GM21786 (cell line): ENCODE measurements at regions not wholly inside any gene's neighbourhood (a gene's known extent, or its start where the extent isn't known, plus 50 kb on each side); places are given as distances from the start of the nearest gene placed in this dataset.
"Not testable (repeated sequence)": the region's sequence is repeated elsewhere in the genome, so short reads cannot be mapped to it uniquely, and the experiment has no call there.

Experiments
- ATAC-seq: cut with Tn5 transposase; IDR thresholded peaks from one replicate; pipeline ENCODE4 v1.9.1; 2021; ENCODE audit not compliant: unreplicated experiment

GRCh38 chr7:19377611-19378344 is 232.6 kb upstream of the FERD3L start:
- no peak for ATAC-seq

GRCh38 chr7:19376538-19376937 is 231.3 kb upstream of the FERD3L start:
- no peak for ATAC-seq

GRCh38 chr7:19375976-19376375 is 230.8 kb upstream of the FERD3L start:
- ATAC-seq: no peak

- ATAC-seq: no peak
Measured at GRCh38 chr7:19373334-19373733, 228.1 kb upstream of the FERD3L start.

- ATAC-seq: no peak
Measured at GRCh38 chr7:19369806-19370205, 224.6 kb upstream of the FERD3L start.

GRCh38 chr7:19369182-19369581 is 224.0 kb upstream of the FERD3L start:
- ATAC-seq: no peak

GRCh38 chr7:19368491-19368925 is 223.3 kb upstream of the FERD3L start:
- ATAC-seq: no peak

GRCh38 chr7:19364950-19365349 is 219.7 kb upstream of the FERD3L start:
- no peak for ATAC-seq

- no peak for ATAC-seq
Measured at GRCh38 chr7:19362099-19362498, 216.9 kb upstream of the FERD3L start.

GRCh38 chr7:19353180-19353579 is 208.0 kb upstream of the FERD3L start:
- no peak for ATAC-seq

GRCh38 chr7:19352305-19352695 is 207.1 kb upstream of the FERD3L start:
- no peak for ATAC-seq

- no peak for ATAC-seq
Measured at GRCh38 chr7:19351341-19352304, 206.4 kb upstream of the FERD3L start.

- ATAC-seq: no peak
Measured at GRCh38 chr7:19339512-19339911, 194.3 kb upstream of the FERD3L start.

- not testable (repeated sequence) for ATAC-seq
Measured at GRCh38 chr7:19338512-19338911, 193.3 kb upstream of the FERD3L start.

- ATAC-seq: no peak
Measured at GRCh38 chr7:19336836-19337383, 191.7 kb upstream of the FERD3L start.

GRCh38 chr7:19333706-19334105 is 188.5 kb upstream of the FERD3L start:
- no peak for ATAC-seq

GRCh38 chr7:19327018-19327417 is 181.8 kb upstream of the FERD3L start:
- no peak for ATAC-seq

- no peak for ATAC-seq
Measured at GRCh38 chr7:19322002-19322401, 176.8 kb upstream of the FERD3L start.

- no peak for ATAC-seq
Measured at GRCh38 chr7:19318287-19318686, 173.1 kb upstream of the FERD3L start.

GRCh38 chr7:19317461-19317860 is 172.2 kb upstream of the FERD3L start:
- no peak for ATAC-seq

GRCh38 chr7:19312416-19312815 is 167.2 kb upstream of the FERD3L start:
- ATAC-seq: no peak

- no peak for ATAC-seq
Measured at GRCh38 chr7:19307554-19307953, 162.3 kb upstream of the FERD3L start.
